Ovary (tissue), 7 donors: ENCODE measurements at regions not wholly inside any gene's neighbourhood (a gene's known extent, or its start where the extent isn't known, plus 50 kb on each side); places are given as distances from the start of the nearest gene placed in this dataset.

Source experiments
- DNase-seq, 5 donors: peaks; one replicate each; pipeline ENCODE4 v3.0.0-alpha.2; 2019 to 2020
- H3K27ac ChIP-seq, 2 donors: fragments of 200-600 bp; one replicate each; pipeline versions ENCODE4 v1.5.1 to v1.8.0; 2019 to 2022
- H3K27me3 ChIP-seq: fragments of 200-600 bp; one replicate; pipeline ENCODE4 v1.8.0; 2022
- H3K36me3 ChIP-seq: fragments of 200-600 bp; sonication (generic); one replicate; pipeline ENCODE4 v1.5.1; 2019
- H3K4me1 ChIP-seq: one replicate; pipeline ENCODE4 v1.8.1; 2013; ENCODE audit warnings: mild to moderate bottlenecking, moderate library complexity; ENCODE audit not compliant: insufficient read depth
- H3K4me3 ChIP-seq: fragments of 200-600 bp; sonication (generic); one replicate; pipeline ENCODE4 v1.5.1; 2017
- H3K9me3 ChIP-seq, 2 donors: fragments of 200-600 bp in 1 of 2; sonication (generic) in 1 of 2; one replicate each; pipeline versions ENCODE4 v1.5.1 to v1.8.1; 2013 to 2019; ENCODE audit warnings: mild to moderate bottlenecking in 1 of 2, moderate library complexity in 1 of 2
- EP300 ChIP-seq: sonication (generic); formaldehyde crosslinking; IDR thresholded peaks from one replicate; pipeline ENCODE4 v1.6.1; 2017; ENCODE audit warnings: antibody characterized with exemption
- POLR2A ChIP-seq: fragments of 450-650 bp; IDR thresholded peaks from one replicate; pipeline ENCODE4 v1.6.1; 2017; ENCODE audit warnings: antibody characterized with exemption, mild to moderate bottlenecking, moderate library complexity
- WGBS, 3 donors: extraction: QIAGEN DNeasy Blood & Tissue Kit in 1 of 3; methylation state at CpG; one replicate each; pipeline versions ENCODE4 v1.1.5 to v1.1.7; 2013 to 2017; 5-methylcytosine and 5-hydroxymethylcytosine counted together
- intact Hi-C, 4 donors: fragments of 100-400 bp; cut with DNase I; formaldehyde crosslinking; loops; one replicate each; pipeline versions ENCODE4 v1.11.0 to v1.15.1; 2022 to 2023
- TF ChIP-seq, protein P1 (sequence below), 3 donors: fragments of 450-650 bp in 2 of 3; fragments of 200-600 bp in 1 of 3; IDR thresholded peaks; one replicate each; pipeline versions ENCODE4 v1.5.1 to v1.8.0; 2016 to 2022; ENCODE audit warnings: antibody characterized with exemption in 3 of 3, mild to moderate bottlenecking in 1 of 3
- donor health status: DM: no; HTN: no; CAD: no; lungs with moderate emphysema.
- donor health status: DM: no; HTN: no; CAD: no.
- donor health status: Bipolar disorder and iron deficiency.
- donor health status: DM: no; HTN: no; CAD: no.
- donor health status: DM: yes; HTN: yes; CAD: no.

DNA sequence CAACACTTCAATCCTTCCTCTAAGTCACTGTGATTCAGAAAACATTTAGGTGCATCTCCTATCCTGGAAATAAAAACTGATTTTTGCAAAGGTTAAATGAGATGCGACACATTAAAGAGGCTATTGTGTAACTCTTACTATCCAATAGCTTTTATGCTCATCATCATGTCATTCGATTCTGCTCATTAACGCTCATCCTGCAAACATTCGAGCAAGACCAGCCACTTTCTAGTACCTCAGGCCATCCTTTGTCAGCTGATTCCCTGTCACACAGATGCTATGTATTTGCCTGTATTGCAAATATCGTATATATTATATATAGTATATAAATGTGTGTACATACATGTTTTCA lies 131.6 kb downstream of the TLR5 start:
- no peak for DNase-seq
- Histone ChIP-seq H3K36me3 (no peaks in the 10 kb centered on the region), H3K27me3 (no peaks in the 10 kb centered on the region), H3K27ac (no peak overlapping the region), H3K9me3 (no peaks in the 10 kb centered on the region), H3K4me3 (no peak overlapping the region), H3K4me1 (peaks cover 1% of the 10 kb centered on the region)
- TF ChIP-seq EP300 (no peak), POLR2A (no peak)
- TF ChIP-seq, protein P1, sequence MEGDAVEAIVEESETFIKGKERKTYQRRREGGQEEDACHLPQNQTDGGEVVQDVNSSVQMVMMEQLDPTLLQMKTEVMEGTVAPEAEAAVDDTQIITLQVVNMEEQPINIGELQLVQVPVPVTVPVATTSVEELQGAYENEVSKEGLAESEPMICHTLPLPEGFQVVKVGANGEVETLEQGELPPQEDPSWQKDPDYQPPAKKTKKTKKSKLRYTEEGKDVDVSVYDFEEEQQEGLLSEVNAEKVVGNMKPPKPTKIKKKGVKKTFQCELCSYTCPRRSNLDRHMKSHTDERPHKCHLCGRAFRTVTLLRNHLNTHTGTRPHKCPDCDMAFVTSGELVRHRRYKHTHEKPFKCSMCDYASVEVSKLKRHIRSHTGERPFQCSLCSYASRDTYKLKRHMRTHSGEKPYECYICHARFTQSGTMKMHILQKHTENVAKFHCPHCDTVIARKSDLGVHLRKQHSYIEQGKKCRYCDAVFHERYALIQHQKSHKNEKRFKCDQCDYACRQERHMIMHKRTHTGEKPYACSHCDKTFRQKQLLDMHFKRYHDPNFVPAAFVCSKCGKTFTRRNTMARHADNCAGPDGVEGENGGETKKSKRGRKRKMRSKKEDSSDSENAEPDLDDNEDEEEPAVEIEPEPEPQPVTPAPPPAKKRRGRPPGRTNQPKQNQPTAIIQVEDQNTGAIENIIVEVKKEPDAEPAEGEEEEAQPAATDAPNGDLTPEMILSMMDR (IDR thresholded peaks at IDR 0.05), result no peak
- WGBS, 3 donors, result 90 to 93% (median 92%) methylated on average over 5 of the region's 5 CpGs
- intact Hi-C loops, result no loop called here

DNA sequence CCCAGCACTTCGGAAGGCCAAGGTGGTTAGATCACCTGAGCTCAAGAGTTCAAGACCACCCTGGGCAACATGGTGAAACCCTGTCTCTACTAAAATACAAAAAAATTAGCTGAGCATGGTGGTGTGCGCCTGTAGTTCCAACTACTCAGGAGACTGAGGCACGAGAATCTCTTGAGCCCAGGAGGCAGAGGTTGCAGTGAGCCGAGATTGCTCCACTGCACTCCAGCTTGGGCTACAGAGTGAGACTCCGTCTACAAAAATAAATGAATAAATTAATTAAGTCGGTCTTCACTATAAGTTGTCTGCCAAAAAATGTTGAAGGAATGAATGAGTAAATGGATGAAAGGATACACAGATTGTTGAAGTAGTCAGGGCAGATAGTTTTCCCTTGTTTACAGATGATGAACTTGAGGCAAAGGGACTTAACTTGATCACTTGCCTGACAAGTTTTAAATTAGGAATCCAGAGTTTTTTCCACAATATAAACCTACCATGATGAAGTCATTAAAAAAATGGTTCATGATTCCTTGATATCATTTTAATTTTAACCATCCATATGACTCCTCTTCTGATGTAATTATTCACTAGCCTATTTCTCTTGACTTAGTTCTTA lies 130.8 kb downstream of the TLR5 start:
- intact Hi-C loops, result no loop called here
- WGBS, 3 donors, result 92 to 94% (median 94%) methylated on average over 6 of the region's 6 CpGs
- H3K4me1 ChIP-seq, result peaks cover 1% of the 10 kb centered on the region
- no peaks in the 10 kb centered on the region for H3K36me3 ChIP-seq
- no peaks in the 10 kb centered on the region for H3K9me3 ChIP-seq
- no peak overlapping the region for H3K27ac ChIP-seq
- TF ChIP-seq EP300 (no peak), POLR2A (no peak)
- TF ChIP-seq, protein P1 (IDR thresholded peaks at IDR 0.05), result no peak
- H3K4me3 ChIP-seq, result no peak overlapping the region
- no peaks in the 10 kb centered on the region for H3K27me3 ChIP-seq
- DNase-seq, result no peak

DNA sequence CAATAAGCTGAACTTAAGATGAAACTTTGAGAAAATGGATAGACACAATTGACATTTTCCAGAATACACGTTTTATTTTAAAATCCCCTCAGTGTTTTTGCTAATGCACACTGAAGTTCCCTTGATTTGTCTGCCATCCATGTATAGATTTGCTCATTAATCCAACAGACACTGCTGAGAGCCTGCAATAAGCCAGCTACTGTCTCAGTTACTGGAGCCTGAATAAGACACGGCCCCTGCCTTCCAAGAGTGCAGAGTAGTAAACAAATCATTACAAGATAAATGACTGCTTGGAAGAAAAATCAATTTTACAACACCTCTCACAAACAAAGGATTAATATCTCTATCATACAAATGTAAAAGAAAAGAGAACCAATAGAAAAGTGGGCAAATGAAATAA lies 130.1 kb downstream of the TLR5 start:
- Histone ChIP-seq H3K9me3 (no peaks in the 10 kb centered on the region), H3K36me3 (no peaks in the 10 kb centered on the region), H3K27ac (no peak overlapping the region), H3K4me3 (no peak overlapping the region), H3K4me1 (peaks cover 1% of the 10 kb centered on the region), H3K27me3 (no peaks in the 10 kb centered on the region)
- intact Hi-C loops, result no loop called here
- no peak for DNase-seq
- WGBS, 3 donors, result 62 to 76% (median 65%) methylated on average over 2 of the region's 2 CpGs
- no peak for TF ChIP-seq POLR2A
- TF ChIP-seq, protein P1 (IDR thresholded peaks at IDR 0.05), result no peak
- no peak for TF ChIP-seq EP300

GRCh38 chr1:223014142-223014873 lies 128.7 kb downstream of the TLR5 start:
- Histone ChIP-seq H3K9me3 (no peaks in the 10 kb centered on the region), H3K4me1 (peaks cover 1% of the 10 kb centered on the region), H3K36me3 (no peaks in the 10 kb centered on the region), H3K27me3 (no peaks in the 10 kb centered on the region), H3K4me3 (no peak overlapping the region), H3K27ac (no peak overlapping the region)
- 93 to 97% (median 97%) methylated on average over 4 of the region's 4 CpGs for WGBS, 3 donors
- no peak for DNase-seq
- intact Hi-C loops, result no loop called here
- TF ChIP-seq, protein P1 (IDR thresholded peaks at IDR 0.05), result no peak
- TF ChIP-seq POLR2A (no peak), EP300 (no peak)
